HCT116 (cell line): ENCODE measurements at regions not wholly inside any gene's neighbourhood (a gene's known extent, or its start where the extent isn't known, plus 50 kb on each side); places are given as distances from the start of the nearest gene placed in this dataset.

Experiments
- CEBPB ChIP-seq: IDR thresholded peaks from 2 replicates; pipeline ENCODE4 v1.6.1; 2012; ENCODE audit warnings: low read depth
- CTCF ChIP-seq, 3 experiments: fragments of 200-600 bp in 1 of 3; sonication (generic) in 1 of 3; IDR thresholded peaks in 2 of 3; conservative IDR thresholded peaks in 1 of 3; 2 replicates each; pipeline ENCODE4 v1.5.1; 2012 to 2017; ENCODE audit warnings: low read depth in 2 of 3, low read length in 2 of 3, antibody characterized with exemption in 1 of 3, borderline replicate concordance in 1 of 3, control low read depth in 1 of 3, mild to moderate bottlenecking in 1 of 3, mixed read lengths in 1 of 3, mixed run types in 1 of 3, moderate library complexity in 1 of 3; ENCODE audit not compliant: insufficient read depth in 1 of 3
- MAX ChIP-seq: IDR thresholded peaks from 2 replicates; pipeline ENCODE4 v1.6.1; 2012
- SIN3A ChIP-seq: IDR thresholded peaks from 2 replicates; pipeline ENCODE4 v1.6.1; 2012; ENCODE audit warnings: low read depth

- TF ChIP-seq CEBPB: no peak
- no peak for TF ChIP-seq MAX
- TF ChIP-seq CTCF (IDR thresholded peaks at IDR 0.05 in 2 of 3, conservative IDR thresholded peaks at IDR 0.05 in 1 of 3; ENCODE audit: borderline replicate concordance in 1 of 3, insufficient read depth in 1 of 3, low read depth in 2 of 3, low read length in 2 of 3): no peak
- TF ChIP-seq SIN3A: no peak
These were observed 143.7 kb upstream of the ATXN1 start for GRCh38 chr6:16904957-16905356.
